K562 (cell line): ENCODE measurements at regions not wholly inside any gene's neighbourhood (a gene's known extent, or its start where the extent isn't known, plus 50 kb on each side); places are given as distances from the start of the nearest gene placed in this dataset.
A peak's percentile ranks its signal among the peaks of the same experiment; 100 is the strongest.

ENCODE experiments used
- HDAC2 ChIP-seq: fragments of 450-650 bp; IDR thresholded peaks from 2 replicates; pipeline ENCODE4 v1.6.1; 2016; ENCODE audit warnings: mild to moderate bottlenecking
- KDM4B ChIP-seq, 2 experiments: fragments of 450-650 bp in 1 of 2; sonication (generic) in 1 of 2; IDR thresholded peaks; 2 replicates each; pipeline ENCODE4 v1.6.1; 2016 to 2017; ENCODE audit warnings: borderline replicate concordance in 2 of 2, antibody characterized with exemption in 1 of 2, low read depth in 1 of 2, mild to moderate bottlenecking in 1 of 2
- KLF16 ChIP-seq: IDR thresholded peaks from 2 replicates; pipeline ENCODE4 v1.6.1; 2016; ENCODE audit warnings: antibody characterized with exemption
- PURB ChIP-seq: sonication (generic); formaldehyde crosslinking; IDR thresholded peaks from 2 replicates; pipeline ENCODE4 v1.9.0; 2021; ENCODE audit warnings: low read depth, mild to moderate bottlenecking, missing genetic modification reagents
- SMAD2 ChIP-seq: fragments of 150-350 bp; IDR thresholded peaks from 2 replicates; pipeline ENCODE4 v1.6.1; 2014; ENCODE audit warnings: low read depth, mild to moderate bottlenecking, low read length
- SMC3 ChIP-seq: conservative IDR thresholded peaks from 2 replicates; pipeline ENCODE4 v1.6.1; 2011; ENCODE audit warnings: low read depth, low read length, improper control_type of control experiment; ENCODE audit not compliant: insufficient read depth
- TAF7 ChIP-seq: fragments of 450-650 bp; IDR thresholded peaks from 2 replicates; pipeline ENCODE4 v1.6.1; 2016; ENCODE audit warnings: missing genetic modification characterization, missing compliant biosample characterization
- TRIM24 ChIP-seq, 2 experiments: fragments of 450-650 bp; IDR thresholded peaks; 2 replicates each; pipeline ENCODE4 v1.6.1; 2016
- ZBTB8A ChIP-seq: fragments of 450-650 bp; IDR thresholded peaks from 2 replicates; pipeline ENCODE4 v1.6.1; 2018; ENCODE audit warnings: mild to moderate bottlenecking, moderate library complexity; ENCODE audit not compliant: partially characterized antibody
- ZNF197 ChIP-seq: fragments of 200-800 bp; sonication (Bioruptor generic); IDR thresholded peaks from 2 replicates; pipeline ENCODE4 v1.6.1; 2016; ENCODE audit warnings: low read depth, missing genetic modification characterization, missing compliant biosample characterization
- TF ChIP-seq, protein P1 (sequence below): fragments of 200-800 bp; sonication (Bioruptor generic); IDR thresholded peaks from 2 replicates; pipeline ENCODE4 v1.6.1; 2016; ENCODE audit warnings: missing genetic modification characterization, missing compliant biosample characterization
- TF ChIP-seq, protein P2 (sequence below): fragments of 250-450 bp; sonication (Bioruptor Pico); IDR thresholded peaks from 2 replicates; pipeline ENCODE4 v1.5.0; 2021
- TF ChIP-seq, protein P3 (sequence below): fragments of 250-450 bp; sonication (Bioruptor Pico); IDR thresholded peaks from 2 replicates; pipeline ENCODE4 v1.4.0; 2020; ENCODE audit warnings: mild to moderate bottlenecking, moderate library complexity, borderline replicate concordance
- TF ChIP-seq, protein P4 (sequence below): sonication (generic); formaldehyde crosslinking; IDR thresholded peaks from 2 replicates; pipeline ENCODE4 v1.8.0; 2022; ENCODE audit warnings: mild to moderate bottlenecking, missing genetic modification reagents

DNA sequence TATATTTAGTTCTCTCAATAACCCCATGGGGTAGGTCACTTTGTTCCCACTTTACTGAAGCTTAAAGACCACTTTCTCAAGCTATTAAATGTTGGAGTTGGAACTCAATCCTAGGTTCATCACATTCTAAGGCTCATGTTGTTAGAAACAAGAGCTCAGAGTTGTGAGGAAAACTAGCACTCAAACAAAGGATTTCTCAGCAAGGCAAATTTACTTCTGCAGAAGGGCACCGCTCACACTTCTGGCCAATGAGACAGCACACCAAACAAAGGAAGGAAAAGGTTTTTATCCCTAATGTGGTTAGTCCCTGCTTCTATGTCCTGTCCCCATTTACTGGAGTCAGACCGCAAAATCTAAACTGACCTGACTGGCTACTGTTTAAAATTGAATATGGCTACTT lies 214.6 kb upstream of the PHF14 start (continued):
- TF ChIP-seq, protein P1, sequence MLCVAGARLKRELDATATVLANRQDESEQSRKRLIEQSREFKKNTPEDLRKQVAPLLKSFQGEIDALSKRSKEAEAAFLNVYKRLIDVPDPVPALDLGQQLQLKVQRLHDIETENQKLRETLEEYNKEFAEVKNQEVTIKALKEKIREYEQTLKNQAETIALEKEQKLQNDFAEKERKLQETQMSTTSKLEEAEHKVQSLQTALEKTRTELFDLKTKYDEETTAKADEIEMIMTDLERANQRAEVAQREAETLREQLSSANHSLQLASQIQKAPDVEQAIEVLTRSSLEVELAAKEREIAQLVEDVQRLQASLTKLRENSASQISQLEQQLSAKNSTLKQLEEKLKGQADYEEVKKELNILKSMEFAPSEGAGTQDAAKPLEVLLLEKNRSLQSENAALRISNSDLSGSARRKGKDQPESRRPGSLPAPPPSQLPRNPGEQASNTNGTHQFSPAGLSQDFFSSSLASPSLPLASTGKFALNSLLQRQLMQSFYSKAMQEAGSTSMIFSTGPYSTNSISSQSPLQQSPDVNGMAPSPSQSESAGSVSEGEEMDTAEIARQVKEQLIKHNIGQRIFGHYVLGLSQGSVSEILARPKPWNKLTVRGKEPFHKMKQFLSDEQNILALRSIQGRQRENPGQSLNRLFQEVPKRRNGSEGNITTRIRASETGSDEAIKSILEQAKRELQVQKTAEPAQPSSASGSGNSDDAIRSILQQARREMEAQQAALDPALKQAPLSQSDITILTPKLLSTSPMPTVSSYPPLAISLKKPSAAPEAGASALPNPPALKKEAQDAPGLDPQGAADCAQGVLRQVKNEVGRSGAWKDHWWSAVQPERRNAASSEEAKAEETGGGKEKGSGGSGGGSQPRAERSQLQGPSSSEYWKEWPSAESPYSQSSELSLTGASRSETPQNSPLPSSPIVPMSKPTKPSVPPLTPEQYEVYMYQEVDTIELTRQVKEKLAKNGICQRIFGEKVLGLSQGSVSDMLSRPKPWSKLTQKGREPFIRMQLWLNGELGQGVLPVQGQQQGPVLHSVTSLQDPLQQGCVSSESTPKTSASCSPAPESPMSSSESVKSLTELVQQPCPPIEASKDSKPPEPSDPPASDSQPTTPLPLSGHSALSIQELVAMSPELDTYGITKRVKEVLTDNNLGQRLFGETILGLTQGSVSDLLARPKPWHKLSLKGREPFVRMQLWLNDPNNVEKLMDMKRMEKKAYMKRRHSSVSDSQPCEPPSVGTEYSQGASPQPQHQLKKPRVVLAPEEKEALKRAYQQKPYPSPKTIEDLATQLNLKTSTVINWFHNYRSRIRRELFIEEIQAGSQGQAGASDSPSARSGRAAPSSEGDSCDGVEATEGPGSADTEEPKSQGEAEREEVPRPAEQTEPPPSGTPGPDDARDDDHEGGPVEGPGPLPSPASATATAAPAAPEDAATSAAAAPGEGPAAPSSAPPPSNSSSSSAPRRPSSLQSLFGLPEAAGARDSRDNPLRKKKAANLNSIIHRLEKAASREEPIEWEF (CRISPR knock-in tag): no peak
- TF ChIP-seq, protein P2, sequence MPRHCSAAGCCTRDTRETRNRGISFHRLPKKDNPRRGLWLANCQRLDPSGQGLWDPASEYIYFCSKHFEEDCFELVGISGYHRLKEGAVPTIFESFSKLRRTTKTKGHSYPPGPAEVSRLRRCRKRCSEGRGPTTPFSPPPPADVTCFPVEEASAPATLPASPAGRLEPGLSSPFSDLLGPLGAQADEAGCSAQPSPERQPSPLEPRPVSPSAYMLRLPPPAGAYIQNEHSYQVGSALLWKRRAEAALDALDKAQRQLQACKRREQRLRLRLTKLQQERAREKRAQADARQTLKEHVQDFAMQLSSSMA (CRISPR knock-in tag): no peak
- TF ChIP-seq SMAD2 (no peak), TAF7 (no peak), HDAC2 (no peak), ZBTB8A (no peak), SMC3 (no peak), KDM4B (IDR thresholded peaks at IDR 0.05; ENCODE audit: borderline replicate concordance in 2 of 2, low read depth in 1 of 2) (no peak), ZNF197 (no peak), KLF16 (no peak), TRIM24 (IDR thresholded peaks at IDR 0.05) (peak in 1 of 2 experiments; percentile 63; a peak in 1 of 4 replicates), PURB (no peak)
- TF ChIP-seq, protein P3, sequence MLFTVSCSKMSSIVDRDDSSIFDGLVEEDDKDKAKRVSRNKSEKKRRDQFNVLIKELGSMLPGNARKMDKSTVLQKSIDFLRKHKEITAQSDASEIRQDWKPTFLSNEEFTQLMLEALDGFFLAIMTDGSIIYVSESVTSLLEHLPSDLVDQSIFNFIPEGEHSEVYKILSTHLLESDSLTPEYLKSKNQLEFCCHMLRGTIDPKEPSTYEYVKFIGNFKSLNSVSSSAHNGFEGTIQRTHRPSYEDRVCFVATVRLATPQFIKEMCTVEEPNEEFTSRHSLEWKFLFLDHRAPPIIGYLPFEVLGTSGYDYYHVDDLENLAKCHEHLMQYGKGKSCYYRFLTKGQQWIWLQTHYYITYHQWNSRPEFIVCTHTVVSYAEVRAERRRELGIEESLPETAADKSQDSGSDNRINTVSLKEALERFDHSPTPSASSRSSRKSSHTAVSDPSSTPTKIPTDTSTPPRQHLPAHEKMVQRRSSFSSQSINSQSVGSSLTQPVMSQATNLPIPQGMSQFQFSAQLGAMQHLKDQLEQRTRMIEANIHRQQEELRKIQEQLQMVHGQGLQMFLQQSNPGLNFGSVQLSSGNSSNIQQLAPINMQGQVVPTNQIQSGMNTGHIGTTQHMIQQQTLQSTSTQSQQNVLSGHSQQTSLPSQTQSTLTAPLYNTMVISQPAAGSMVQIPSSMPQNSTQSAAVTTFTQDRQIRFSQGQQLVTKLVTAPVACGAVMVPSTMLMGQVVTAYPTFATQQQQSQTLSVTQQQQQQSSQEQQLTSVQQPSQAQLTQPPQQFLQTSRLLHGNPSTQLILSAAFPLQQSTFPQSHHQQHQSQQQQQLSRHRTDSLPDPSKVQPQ (CRISPR knock-in tag): no peak
- TF ChIP-seq, protein P4, sequence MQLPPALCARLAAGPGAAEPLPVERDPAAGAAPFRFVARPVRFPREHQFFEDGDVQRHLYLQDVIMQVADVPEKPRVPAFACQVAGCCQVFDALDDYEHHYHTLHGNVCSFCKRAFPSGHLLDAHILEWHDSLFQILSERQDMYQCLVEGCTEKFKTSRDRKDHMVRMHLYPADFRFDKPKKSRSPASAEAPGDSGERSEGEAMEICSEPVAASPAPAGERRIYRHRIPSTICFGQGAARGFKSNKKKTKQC (CRISPR knock-in tag): no peak
